Nucleus accumbens (tissue), 56 donors: ENCODE measurements at regions not wholly inside any gene's neighbourhood (a gene's known extent, or its start where the extent isn't known, plus 50 kb on each side); places are given as distances from the start of the nearest gene placed in this dataset.
"Not testable (repeated sequence)": the region's sequence is repeated elsewhere in the genome, so short reads cannot be mapped to it uniquely, and the experiment has no call there.

ENCODE experiments used
- DNase-seq, 56 donors: peaks; one replicate each; lab custom pipeline; 2025; lab: John Stamatoyannopoulos, UW

DNA sequence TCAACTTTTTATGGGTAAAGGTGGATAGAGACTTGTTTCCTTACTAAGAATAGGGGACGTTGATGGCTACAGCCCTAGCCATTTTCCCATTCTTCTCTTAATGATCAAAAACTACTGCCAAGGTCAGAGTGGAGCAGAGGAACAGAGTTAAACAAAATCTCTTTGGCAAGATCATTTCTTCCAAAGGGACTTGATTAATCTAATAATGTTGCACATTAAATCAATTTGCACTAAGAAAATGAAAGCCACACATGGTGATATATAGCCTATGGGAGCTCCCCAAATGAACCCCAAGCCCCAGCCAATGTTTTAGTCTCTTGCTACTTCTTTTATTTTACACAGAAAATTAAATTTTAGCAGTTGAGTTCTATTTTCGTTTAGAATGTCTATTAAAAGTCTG, 954.5 kb upstream of the SOX9 start:
- no peak for DNase-seq

DNA sequence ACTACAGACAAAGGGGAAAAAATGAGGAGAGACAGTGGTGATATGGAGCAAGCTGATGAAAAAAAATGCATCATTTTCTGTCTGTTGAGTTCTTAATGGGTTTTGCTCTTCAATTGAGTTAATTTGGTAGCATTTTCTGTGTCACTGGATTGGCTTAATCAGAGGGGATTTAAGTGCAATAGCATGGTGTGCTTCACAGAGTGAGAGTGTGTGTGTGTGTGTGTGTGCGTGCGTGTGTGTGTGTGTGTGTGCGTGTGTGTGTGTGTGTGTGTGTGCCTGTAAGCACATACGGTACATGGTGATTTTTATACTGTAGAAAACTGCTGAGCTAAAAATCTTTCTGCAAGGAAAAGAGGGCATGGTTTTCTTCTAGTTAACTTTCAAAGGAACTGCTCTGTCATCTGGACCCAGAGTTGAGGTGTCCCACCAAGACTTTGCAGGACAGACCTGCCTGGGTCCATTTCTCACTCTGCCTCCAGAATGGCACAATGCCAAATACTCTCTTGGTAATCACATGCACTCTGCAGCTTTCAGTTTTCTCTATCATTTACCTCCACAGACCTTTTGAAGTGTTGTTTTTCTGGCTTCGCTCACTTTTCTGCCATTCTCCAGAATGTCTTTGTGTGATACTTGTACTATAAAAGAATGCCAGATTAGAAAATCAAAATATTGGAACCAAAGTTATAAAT, 952.6 kb upstream of the SOX9 start:
- DNase-seq = no peak

DNA sequence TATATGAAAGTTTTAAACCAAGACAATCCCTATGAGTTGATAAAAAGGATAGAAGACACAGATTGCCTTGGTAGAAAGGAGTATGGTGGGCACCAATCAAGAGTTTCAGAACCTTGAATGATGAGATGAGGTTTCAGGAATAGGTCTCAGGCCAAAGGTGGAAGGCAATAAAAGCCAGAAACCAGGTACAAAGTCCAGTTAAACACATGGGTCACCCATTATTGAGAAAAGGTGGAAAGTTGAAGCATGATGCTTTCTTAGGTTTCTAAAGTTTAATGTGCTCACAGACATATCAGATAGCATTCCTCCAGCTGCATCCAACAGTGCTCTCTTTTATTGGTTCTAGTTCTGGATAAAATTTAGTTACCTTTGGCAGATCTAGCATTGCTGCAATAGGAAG, 950.8 kb upstream of the SOX9 start:
- DNase-seq = no peak

DNA sequence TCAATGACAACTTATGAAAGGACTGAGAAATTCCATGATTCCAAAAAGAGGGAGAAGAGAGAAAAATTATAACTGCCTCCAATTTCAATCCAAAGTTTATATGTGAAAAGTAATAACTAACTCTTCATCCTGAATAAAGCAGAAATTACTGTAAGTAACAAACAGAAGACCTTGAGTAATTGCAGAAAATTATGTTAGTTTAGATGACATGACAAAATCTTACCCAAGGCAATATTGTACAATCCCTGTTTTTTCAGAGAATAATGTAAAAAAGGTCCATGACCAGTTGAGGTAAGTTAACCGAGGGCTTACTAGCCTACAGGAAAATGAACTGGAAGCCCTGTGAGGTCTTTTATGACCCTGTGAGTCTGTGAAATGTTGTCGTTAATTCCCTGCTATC, 949.5 kb upstream of the SOX9 start:
- no peak for DNase-seq

DNA sequence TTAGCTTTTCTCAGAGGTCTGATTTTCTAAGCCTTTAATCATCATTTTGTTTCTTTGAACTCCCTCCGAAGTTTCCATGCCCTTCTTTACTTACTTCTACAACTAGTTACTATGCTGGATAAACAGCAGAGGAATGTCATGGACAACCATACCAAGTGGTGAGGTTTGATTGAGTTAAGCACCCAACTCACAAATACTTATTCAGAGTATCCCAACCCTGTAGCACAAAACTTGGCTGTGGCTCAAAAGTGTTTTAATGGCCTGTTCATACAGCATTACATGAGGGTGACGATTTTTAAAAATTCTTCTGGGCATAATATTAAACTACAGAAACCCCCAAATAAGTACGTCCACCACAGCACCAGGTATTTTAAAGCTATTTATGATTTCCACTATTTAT, 946.8 kb upstream of the SOX9 start:
- no peak for DNase-seq

DNA sequence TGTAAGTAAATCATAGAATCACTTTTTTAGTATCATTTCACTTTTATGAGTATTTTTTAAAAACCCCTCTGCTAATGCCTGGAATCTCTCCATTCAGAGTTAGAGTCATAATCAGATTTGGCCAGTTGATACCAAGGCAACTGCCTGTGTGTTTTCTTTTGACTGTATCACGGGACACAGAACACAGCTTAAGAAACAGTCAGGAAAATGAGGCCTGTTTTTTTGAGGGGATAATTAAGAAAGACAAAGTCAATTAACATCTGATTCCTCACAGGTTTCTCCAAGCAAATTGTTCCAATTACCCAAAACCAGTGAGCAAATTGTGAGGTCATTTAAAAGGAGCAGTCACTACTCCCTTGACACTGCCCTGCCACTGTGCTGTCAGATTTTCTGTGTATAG, 944.5 kb upstream of the SOX9 start:
- DNase-seq = no peak

DNA sequence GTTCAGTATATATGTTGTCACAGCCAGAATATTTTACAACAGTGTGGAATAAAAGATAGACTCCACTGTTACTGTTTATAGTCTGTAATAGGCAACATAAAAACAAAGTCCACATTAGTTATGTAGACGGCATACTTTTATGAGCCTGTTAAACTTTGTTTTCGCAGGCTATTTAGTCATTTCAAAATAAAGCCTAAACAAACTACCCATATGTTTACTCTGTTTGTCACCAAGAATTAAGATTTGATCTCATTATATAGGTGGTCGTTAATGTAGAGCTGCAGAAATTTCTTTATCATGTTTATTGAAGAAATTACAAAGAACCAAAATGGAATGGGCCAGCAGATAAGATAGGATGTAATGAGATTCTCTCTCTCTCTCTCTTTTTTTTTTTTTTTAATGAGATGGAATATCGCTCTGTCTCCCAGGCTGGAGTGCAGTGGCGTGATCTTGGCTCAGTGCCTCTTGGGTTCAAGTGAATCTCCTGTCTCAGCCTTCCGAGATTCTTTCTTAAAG, 943.8 kb upstream of the SOX9 start:
- DNase-seq = no peak

DNA sequence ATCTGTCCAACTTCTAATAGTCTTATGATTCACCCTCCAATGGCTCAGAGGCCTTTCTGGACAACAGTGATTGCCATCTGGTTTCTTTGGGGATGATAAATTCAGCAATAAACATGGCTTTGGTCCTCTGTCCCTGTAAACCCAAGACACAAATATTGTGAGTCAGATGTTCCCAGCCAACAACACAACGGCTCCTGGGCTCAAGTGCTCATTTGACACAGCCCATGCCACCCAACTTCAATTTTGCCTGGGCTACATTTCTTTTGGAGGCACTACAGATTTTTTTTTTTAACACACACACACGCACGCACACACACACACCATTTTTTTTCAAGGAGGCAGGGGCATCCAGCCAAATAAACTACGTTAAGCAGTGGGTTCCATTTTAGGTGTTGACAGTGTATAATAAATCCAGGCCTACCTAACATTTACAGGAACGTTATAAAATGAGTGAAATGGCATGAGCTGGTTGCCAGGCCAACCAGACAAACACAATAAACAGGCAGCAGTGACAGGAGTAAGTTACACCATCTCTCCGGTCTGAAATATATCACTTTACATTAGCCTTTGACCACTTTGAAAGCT, 939.9 kb upstream of the SOX9 start:
- DNase-seq = no peak

DNA sequence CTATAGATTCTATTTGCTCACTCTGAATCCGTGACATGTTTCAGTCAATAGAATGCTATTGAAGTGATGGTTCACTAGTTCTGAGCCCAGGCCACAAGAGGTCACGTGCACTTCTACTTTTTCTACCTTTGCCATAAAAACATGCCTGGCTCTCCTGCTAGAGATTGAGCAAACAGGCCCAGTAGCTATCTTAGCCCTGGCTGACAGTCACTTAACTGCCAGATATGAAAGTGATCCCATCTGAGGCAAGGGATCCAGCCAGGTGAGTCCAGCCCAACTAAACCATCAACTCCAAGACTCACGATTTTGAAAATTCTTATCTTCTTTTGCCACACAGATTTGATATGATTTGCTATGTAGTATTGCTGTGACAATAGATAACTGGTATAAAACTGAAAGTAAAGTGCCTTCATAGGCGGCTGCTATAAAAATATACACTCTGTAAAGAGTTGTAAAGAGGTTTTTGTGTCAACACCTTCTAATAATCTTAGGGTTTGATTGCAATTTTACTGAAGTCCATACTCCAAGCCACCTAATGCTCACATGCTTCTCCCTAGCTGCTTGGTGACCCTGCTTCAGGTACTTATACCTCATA, 937.7 kb upstream of the SOX9 start:
- DNase-seq = no peak

DNA sequence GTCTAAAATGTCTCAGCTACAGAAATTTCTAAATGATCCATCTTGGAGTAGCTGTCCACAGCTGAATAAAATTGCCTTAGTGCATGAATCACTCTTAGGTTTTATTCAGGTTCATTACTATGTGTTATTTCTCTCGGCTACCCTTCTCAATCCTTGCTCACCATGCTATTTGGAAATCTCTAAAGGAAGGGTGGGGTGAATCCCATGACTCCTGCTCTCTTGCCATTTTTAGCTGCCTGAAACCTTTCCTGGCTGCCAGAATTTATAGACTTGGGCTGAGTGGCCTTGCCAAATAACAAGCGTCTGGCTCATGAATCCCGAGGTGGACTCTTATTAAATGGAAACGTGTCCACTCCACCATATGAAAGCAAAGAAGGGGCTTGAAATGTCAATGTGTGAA, 936.1 kb upstream of the SOX9 start:
- DNase-seq = no peak

DNA sequence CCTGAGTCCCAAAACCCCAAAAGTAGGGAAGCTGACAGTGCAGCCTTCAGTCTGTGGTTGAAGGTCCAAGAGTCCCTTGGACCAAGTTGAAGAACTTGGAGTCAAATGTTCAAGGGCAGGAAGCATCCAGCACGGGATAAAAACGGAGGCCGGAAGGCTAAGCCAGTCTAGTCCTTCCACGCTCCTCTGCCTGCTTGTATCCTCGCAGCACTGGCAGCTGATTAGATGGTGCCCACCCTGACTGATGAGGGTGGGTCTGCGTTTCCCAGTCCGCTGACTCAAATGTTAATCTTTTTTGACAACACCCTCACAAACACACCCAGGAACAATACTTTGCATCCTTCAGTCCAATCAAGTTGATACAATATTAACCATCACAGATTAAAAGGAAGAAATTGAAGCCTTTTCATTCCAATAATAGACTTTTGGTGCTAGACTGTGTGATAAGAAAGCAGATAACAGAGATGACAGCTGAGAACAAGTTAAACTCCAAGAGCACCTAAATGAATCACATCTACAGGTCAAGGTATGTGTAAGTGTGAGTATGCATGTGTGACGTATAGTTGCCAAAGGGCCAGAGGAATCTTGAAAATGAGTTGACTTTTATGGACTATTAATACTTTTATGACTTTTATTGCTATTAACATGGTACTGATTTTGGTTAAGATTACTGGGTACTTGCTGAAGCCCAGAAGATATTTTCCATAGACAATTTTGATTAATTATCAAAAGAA, 933.5 kb upstream of the SOX9 start:
- DNase-seq = no peak

DNA sequence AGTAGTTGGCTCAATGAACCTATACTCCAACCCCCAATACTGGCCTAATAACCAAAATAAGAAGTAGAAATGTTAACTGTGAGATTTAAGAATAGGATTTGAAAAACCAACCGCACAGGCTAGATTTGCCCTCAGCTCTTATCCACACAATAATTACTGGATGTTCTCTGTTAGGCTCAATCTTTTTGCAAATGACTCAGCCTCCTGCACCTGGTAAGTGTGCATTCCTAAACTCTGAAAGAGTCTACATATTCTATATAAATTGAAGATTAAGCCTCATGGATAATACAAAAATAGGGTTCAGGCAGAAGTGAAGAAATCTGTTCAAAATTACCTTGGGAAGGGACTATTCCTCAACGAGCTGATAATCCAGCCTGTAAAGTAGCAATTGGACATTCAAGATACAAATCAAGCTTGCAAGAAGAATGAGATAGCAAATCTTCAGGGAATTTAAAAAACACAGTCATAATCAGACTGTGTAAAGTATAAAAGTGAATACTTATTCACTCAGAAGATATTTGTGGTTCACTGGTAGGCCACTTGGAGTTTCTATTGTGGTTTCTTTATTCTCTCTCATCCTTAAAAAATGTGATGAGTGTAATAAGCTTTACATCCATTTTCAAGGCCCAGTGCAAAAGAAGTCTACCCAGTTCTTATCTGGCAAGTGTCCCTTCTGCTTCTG, 931.9 kb upstream of the SOX9 start:
- DNase-seq = no peak

DNA sequence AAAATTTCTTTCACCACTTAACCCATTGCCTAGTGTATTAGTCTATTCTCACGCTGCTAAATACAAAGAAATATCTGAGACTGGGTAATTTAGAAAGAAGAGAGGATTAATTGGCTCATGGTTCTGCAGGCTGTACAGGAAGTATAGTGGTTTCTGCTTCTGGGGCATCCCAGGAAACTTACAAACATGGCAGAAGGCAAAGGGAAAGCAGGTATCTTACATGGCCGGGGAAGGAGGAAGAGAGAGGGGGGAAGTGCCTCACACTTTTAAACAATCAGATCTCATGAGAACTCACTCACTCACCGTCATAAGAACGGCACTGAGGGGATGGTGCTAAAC, 931.4 kb upstream of the SOX9 start:
- DNase-seq = no peak

DNA sequence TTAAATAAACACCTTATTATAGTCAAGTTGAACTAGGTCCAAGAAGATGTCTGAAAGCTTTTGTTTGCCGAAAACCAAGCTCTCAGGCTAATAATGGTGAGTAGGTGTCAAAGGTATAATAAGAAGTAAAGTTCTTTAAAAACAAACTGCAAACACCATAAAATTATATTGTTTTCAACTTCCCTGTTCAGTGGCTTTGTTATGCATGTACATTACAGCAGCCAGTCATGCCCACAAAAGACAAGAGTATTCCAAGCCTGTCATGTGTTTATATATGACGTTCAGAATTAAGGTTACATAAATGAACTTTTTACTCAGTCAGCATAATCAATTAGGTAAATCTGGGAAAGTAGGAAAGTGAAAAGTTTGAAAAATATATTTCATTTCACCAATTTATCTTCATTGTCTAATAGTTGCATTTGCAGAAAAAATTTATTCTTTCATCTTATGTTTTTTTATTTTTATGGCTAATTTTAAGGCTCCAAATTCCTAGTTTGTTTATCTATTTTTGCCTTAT, 928.7 kb upstream of the SOX9 start:
- DNase-seq = no peak

DNA sequence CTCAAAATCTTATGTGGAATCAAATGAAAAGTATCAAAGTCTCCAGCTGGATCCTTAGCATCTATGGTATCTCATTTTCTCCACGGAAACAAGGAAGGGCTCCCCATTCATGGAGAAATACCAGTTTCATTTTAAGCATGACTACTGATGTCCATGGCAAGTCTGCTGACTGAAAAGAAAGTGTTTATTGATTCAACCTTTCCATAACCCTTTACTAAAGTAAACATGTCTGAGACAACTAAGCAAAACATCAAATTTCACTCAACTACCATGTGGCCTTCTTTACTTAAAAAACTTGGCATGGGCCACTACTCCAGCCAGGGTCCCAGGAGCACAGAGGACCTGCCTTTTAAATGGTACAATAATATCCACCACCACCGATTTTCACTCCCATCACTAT, 928.0 kb upstream of the SOX9 start:
- DNase-seq = no peak

DNA sequence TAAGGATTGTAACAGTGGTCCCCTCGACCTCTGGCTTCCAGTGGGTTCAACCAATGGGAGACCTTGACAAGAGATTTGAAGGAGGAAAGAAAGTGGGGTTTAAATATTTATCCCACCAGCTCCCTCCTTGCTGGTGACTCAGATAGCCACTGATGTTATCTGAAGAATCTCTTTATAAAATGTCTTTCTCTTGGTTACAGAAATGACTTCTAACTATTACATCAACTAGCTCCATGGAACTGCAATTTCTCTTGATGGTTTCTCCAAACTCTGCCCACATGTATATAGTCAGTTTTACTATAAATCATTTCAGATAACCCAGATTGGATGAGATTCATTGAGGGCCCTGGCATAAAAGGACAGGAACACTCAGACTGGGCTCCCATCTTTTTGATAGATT, 920.2 kb upstream of the SOX9 start:
- no peak for DNase-seq

DNA sequence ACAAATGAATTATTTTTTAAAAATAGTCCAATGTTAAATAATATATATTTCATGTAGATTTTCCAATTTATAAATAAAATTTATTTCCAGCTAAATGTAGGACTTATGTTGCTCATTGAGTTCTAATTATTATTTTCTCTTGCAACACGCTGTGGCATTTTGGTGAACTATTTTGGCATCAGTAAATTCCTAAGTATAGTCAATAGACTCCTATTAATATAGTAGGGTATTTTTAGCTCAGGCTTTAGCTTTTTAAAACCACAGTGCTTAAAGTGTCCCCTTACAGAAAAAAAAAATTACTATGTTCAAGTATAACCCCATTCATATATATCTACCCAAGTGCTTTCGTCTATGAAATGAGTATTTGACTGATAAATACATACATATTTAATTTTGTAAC, 919.2 kb upstream of the SOX9 start:
- no peak for DNase-seq

DNA sequence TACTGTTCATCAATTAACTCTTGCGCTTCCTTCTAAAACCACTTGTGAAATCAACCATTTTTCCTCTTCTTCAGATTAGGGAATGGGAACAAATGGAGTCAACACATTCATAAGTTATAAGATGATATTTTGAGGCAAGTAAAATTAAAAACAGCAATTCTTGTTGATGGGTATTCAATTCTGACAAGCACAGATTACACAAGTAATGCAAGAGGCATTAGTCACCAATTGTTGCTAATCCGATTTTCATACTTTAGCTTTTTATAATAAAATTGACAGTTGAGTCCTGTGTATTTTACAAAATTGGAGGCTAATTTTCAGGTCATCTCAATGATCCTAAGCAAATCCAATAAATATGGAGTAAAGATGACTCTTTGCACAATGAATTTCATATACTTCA, 918.4 kb upstream of the SOX9 start:
- no peak for DNase-seq

DNA sequence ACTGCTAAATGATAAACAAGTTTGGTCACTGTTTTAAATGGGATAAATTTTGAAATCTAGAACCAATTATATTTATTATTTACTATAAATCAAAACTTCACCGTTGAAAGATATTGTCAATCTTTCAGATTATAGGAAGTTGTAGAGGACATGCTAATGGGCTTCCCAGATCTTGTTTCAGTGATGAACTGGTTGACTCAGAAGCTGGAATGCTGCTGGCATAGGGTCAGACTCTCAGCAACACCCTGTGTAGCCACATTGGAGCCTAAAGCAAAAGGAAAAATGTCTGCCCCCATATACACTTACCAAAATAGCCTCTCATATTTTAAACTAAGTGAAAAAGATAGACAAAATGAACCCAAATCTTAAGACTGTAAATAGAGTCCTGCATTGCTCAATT, 916.9 kb upstream of the SOX9 start:
- DNase-seq = no peak

DNA sequence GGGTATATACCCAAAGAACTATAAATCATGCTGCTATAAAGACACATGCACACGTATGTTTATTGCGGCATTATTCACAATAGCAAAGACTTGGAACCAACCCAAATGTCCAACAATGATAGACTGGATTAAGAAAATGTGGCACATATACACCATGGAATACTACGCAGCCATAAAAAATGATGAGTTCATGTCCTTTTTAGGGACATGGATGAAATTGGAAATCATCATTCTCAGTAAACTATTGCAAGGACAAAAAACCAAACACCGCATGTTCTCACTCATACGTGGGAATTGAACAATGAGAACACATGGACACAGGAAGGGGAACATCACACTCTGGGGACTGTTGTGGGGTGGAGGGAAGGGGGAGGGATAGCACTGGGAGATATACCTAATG, 914.9 kb upstream of the SOX9 start:
- not testable (repeated sequence) for DNase-seq
